K562 (cell line): ENCODE measurements at regions not wholly inside any gene's neighbourhood (a gene's known extent, or its start where the extent isn't known, plus 50 kb on each side); places are given as distances from the start of the nearest gene placed in this dataset.

Experiments
- KHSRP ChIP-seq: fragments of 450-650 bp; IDR thresholded peaks from 2 replicates; pipeline ENCODE4 v1.6.1; 2017
- NONO ChIP-seq, 2 experiments: fragments of 200-400 bp in 1 of 2; fragments of 450-650 bp in 1 of 2; formaldehyde crosslinking in 1 of 2; IDR thresholded peaks; 2 replicates each; pipeline ENCODE4 v1.6.1; 2017; ENCODE audit warnings: low read depth in 2 of 2, mild to moderate bottlenecking in 2 of 2, moderate library complexity in 2 of 2, low read length in 1 of 2
- PYGO2 ChIP-seq: fragments of 450-650 bp; IDR thresholded peaks from 2 replicates; pipeline ENCODE4 v1.6.1; 2016; ENCODE audit warnings: mild to moderate bottlenecking, missing genetic modification characterization, moderate library complexity, missing compliant biosample characterization
- RHOXF2B ChIP-seq: fragments of 250-450 bp; sonication (Bioruptor Pico); conservative IDR thresholded peaks from 2 replicates; pipeline ENCODE4 v1.5.1; 2021
- TAF9B ChIP-seq: fragments of 450-650 bp; IDR thresholded peaks from 2 replicates; pipeline ENCODE4 v1.6.1; 2018; ENCODE audit warnings: mild to moderate bottlenecking; ENCODE audit not compliant: partially characterized antibody
- ZNF644 ChIP-seq: fragments of 200-800 bp; sonication (Bioruptor generic); IDR thresholded peaks from 2 replicates; pipeline ENCODE4 v1.6.1; 2016; ENCODE audit warnings: low read depth, missing genetic modification characterization, missing compliant biosample characterization
- TF ChIP-seq, protein P1 (sequence below): fragments of 450-650 bp; IDR thresholded peaks from 2 replicates; pipeline ENCODE4 v1.6.1; 2016; ENCODE audit warnings: mild to moderate bottlenecking, moderate library complexity
- TF ChIP-seq, protein P2 (sequence below): fragments of 450-650 bp; IDR thresholded peaks from 2 replicates; pipeline ENCODE4 v1.6.1; 2016; ENCODE audit warnings: low read depth, mild to moderate bottlenecking, moderate library complexity
- TF ChIP-seq, protein P3 (sequence below): fragments of 450-650 bp; formaldehyde crosslinking; IDR thresholded peaks from 2 replicates; pipeline ENCODE4 v1.4.0; 2022; ENCODE audit warnings: mild to moderate bottlenecking, moderate library complexity

DNA sequence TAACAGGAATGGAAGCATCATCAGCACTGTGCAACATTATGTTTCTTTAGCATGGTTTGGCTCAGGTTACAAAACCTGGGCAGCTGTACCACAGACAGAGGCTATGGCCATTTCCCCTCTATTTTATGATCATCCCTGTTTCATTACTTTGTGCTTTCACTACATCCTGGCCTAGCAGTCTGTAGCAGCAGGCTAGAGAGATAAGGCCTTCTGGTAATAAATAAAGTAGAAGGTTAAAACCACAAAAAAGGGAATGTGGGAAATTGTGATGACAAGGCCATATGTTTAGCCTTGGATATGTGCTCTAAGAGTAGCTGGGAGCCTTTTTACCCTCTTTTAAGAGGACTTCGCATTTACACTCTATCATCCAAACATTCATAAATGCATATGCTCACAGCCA lies 266.2 kb upstream of the PHF14 start (continued):
- TF ChIP-seq KHSRP, result peak; percentile 84; the same call in 1 of the 2 replicates
- TF ChIP-seq, protein P1, sequence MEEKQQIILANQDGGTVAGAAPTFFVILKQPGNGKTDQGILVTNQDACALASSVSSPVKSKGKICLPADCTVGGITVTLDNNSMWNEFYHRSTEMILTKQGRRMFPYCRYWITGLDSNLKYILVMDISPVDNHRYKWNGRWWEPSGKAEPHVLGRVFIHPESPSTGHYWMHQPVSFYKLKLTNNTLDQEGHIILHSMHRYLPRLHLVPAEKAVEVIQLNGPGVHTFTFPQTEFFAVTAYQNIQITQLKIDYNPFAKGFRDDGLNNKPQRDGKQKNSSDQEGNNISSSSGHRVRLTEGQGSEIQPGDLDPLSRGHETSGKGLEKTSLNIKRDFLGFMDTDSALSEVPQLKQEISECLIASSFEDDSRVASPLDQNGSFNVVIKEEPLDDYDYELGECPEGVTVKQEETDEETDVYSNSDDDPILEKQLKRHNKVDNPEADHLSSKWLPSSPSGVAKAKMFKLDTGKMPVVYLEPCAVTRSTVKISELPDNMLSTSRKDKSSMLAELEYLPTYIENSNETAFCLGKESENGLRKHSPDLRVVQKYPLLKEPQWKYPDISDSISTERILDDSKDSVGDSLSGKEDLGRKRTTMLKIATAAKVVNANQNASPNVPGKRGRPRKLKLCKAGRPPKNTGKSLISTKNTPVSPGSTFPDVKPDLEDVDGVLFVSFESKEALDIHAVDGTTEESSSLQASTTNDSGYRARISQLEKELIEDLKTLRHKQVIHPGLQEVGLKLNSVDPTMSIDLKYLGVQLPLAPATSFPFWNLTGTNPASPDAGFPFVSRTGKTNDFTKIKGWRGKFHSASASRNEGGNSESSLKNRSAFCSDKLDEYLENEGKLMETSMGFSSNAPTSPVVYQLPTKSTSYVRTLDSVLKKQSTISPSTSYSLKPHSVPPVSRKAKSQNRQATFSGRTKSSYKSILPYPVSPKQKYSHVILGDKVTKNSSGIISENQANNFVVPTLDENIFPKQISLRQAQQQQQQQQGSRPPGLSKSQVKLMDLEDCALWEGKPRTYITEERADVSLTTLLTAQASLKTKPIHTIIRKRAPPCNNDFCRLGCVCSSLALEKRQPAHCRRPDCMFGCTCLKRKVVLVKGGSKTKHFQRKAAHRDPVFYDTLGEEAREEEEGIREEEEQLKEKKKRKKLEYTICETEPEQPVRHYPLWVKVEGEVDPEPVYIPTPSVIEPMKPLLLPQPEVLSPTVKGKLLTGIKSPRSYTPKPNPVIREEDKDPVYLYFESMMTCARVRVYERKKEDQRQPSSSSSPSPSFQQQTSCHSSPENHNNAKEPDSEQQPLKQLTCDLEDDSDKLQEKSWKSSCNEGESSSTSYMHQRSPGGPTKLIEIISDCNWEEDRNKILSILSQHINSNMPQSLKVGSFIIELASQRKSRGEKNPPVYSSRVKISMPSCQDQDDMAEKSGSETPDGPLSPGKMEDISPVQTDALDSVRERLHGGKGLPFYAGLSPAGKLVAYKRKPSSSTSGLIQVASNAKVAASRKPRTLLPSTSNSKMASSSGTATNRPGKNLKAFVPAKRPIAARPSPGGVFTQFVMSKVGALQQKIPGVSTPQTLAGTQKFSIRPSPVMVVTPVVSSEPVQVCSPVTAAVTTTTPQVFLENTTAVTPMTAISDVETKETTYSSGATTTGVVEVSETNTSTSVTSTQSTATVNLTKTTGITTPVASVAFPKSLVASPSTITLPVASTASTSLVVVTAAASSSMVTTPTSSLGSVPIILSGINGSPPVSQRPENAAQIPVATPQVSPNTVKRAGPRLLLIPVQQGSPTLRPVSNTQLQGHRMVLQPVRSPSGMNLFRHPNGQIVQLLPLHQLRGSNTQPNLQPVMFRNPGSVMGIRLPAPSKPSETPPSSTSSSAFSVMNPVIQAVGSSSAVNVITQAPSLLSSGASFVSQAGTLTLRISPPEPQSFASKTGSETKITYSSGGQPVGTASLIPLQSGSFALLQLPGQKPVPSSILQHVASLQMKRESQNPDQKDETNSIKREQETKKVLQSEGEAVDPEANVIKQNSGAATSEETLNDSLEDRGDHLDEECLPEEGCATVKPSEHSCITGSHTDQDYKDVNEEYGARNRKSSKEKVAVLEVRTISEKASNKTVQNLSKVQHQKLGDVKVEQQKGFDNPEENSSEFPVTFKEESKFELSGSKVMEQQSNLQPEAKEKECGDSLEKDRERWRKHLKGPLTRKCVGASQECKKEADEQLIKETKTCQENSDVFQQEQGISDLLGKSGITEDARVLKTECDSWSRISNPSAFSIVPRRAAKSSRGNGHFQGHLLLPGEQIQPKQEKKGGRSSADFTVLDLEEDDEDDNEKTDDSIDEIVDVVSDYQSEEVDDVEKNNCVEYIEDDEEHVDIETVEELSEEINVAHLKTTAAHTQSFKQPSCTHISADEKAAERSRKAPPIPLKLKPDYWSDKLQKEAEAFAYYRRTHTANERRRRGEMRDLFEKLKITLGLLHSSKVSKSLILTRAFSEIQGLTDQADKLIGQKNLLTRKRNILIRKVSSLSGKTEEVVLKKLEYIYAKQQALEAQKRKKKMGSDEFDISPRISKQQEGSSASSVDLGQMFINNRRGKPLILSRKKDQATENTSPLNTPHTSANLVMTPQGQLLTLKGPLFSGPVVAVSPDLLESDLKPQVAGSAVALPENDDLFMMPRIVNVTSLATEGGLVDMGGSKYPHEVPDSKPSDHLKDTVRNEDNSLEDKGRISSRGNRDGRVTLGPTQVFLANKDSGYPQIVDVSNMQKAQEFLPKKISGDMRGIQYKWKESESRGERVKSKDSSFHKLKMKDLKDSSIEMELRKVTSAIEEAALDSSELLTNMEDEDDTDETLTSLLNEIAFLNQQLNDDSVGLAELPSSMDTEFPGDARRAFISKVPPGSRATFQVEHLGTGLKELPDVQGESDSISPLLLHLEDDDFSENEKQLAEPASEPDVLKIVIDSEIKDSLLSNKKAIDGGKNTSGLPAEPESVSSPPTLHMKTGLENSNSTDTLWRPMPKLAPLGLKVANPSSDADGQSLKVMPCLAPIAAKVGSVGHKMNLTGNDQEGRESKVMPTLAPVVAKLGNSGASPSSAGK, result no peak; the same call in 1 of the 2 replicates
- peak; percentile 35 for TF ChIP-seq TAF9B
- peak; percentile 56; the same call in 1 of the 2 replicates for TF ChIP-seq ZNF644 (tag)
- TF ChIP-seq, protein P2, sequence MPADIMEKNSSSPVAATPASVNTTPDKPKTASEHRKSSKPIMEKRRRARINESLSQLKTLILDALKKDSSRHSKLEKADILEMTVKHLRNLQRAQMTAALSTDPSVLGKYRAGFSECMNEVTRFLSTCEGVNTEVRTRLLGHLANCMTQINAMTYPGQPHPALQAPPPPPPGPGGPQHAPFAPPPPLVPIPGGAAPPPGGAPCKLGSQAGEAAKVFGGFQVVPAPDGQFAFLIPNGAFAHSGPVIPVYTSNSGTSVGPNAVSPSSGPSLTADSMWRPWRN, result peak; percentile 88
- no peak for TF ChIP-seq RHOXF2B (CRISPR knock-in tag)
- TF ChIP-seq, protein P3, sequence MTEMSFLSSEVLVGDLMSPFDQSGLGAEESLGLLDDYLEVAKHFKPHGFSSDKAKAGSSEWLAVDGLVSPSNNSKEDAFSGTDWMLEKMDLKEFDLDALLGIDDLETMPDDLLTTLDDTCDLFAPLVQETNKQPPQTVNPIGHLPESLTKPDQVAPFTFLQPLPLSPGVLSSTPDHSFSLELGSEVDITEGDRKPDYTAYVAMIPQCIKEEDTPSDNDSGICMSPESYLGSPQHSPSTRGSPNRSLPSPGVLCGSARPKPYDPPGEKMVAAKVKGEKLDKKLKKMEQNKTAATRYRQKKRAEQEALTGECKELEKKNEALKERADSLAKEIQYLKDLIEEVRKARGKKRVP, result peak; percentile 68; the same call in 1 of the 2 replicates
- peak; percentile 88 for TF ChIP-seq PYGO2 (tag)
- TF ChIP-seq NONO (IDR thresholded peaks at IDR 0.05; ENCODE audit: low read depth in 2 of 2, low read length in 1 of 2), result 0 out of 4 replicates have a peak, but pooled peaks of 1 of the 2 experiments have one; percentile 31
